AG10803 (cell line): ENCODE measurements at regions not wholly inside any gene's neighbourhood (a gene's known extent, or its start where the extent isn't known, plus 50 kb on each side); places are given as distances from the start of the nearest gene placed in this dataset.

Experiments used
- DNase-seq: peaks from one replicate; pipeline ENCODE4 v3.0.0; 2010; ENCODE audit warnings: low read depth
- H3K4me3 ChIP-seq: 2 replicates; pipeline ENCODE4 v1.5.1; 2011; ENCODE audit warnings: mild to moderate bottlenecking, low read length, control low read depth
- CTCF ChIP-seq: conservative IDR thresholded peaks from 2 replicates; pipeline ENCODE4 v1.5.1; 2011; ENCODE audit warnings: mild to moderate bottlenecking, low read length, control low read depth, inconsistent platforms

- no peak for DNase-seq
- TF ChIP-seq CTCF: no peak
- no peak overlapping the region for H3K4me3 ChIP-seq
Observed at GRCh38 chr20:8935878-8936277, 133.0 kb upstream of the PLCB4 start.

- no peak for TF ChIP-seq CTCF
- no peak overlapping the region for H3K4me3 ChIP-seq
- DNase-seq: no peak
Observed at GRCh38 chr20:8938532-8938931, 130.4 kb upstream of the PLCB4 start.

GRCh38 chr20:8940326-8940725 is 128.6 kb upstream of the PLCB4 start:
- no peak for TF ChIP-seq CTCF
- no peak overlapping the region for H3K4me3 ChIP-seq
- peak; percentile 9 for DNase-seq

GRCh38 chr20:8943631-8944030 is 125.3 kb upstream of the PLCB4 start:
- H3K4me3 ChIP-seq: no peak overlapping the region
- no peak for DNase-seq
- TF ChIP-seq CTCF: no peak

GRCh38 chr20:8946036-8946940 is 122.6 kb upstream of the PLCB4 start:
- no peak for TF ChIP-seq CTCF
- H3K4me3 ChIP-seq: no peak overlapping the region
- peak; percentile 67 for DNase-seq

- H3K4me3 ChIP-seq: no peak overlapping the region
- no peak for DNase-seq
- no peak for TF ChIP-seq CTCF
Observed at GRCh38 chr20:8948442-8949020, 120.4 kb upstream of the PLCB4 start.

- no peak for TF ChIP-seq CTCF
- no peak for DNase-seq
- H3K4me3 ChIP-seq: no peak overlapping the region
Observed at GRCh38 chr20:8951164-8951563, 117.7 kb upstream of the PLCB4 start.
